Left lobe of liver (tissue), 2 donors: ENCODE measurements at regions not wholly inside any gene's neighbourhood (a gene's known extent, or its start where the extent isn't known, plus 50 kb on each side); places are given as distances from the start of the nearest gene placed in this dataset.

Experiments
- ATAC-seq: fragments of 200-7000 bp; cut with Tn5 transposase; one replicate; pipeline ENCODE4 v1.9.1; 2020; ENCODE audit warnings: mild to moderate bottlenecking, moderate library complexity
- DNase-seq: peaks from one replicate; pipeline ENCODE4 v3.0.0-alpha.2; 2020; ENCODE audit warnings: low spot score
- donor health status: DM: no; HTN: no; CAD: no; lungs with moderate emphysema.
- donor health status: DM: no; HTN: yes; CAD: no.

- no peak for DNase-seq
- no peak for ATAC-seq
Observed at GRCh38 chr1:163712321-163712720, 390.6 kb downstream of the NUF2 start.

GRCh38 chr1:163720294-163720693 is 398.5 kb downstream of the NUF2 start:
- DNase-seq (no peak), ATAC-seq (no peak)

- DNase-seq = no peak
Observed at GRCh38 chr1:163725551-163725950, 403.8 kb downstream of the NUF2 start.

GRCh38 chr1:163730411-163730821 is 408.7 kb downstream of the NUF2 start:
- DNase-seq (no peak), ATAC-seq (no peak)

More at GRCh38 chr1:163725551-163725950, 403.8 kb downstream of the NUF2 start:
- no peak for ATAC-seq

GRCh38 chr1:163737261-163737660 is 415.5 kb downstream of the NUF2 start:
- DNase-seq (no peak), ATAC-seq (no peak)

GRCh38 chr1:163744301-163744887 is 422.6 kb downstream of the NUF2 start:
- DNase-seq = no peak
- ATAC-seq = no peak

- DNase-seq (no peak), ATAC-seq (no peak)
Observed at GRCh38 chr1:163745204-163745603, 423.4 kb downstream of the NUF2 start.

- no peak for DNase-seq
- no peak for ATAC-seq
Observed at GRCh38 chr1:163747261-163747660, 425.5 kb downstream of the NUF2 start.

GRCh38 chr1:163747855-163748254 is 426.1 kb downstream of the NUF2 start:
- ATAC-seq = no peak
- no peak for DNase-seq

- ATAC-seq = no peak
- no peak for DNase-seq
Observed at GRCh38 chr1:163758977-163759670, 437.4 kb downstream of the NUF2 start.

- DNase-seq (no peak), ATAC-seq (no peak)
Observed at GRCh38 chr1:163761898-163762297, 440.1 kb downstream of the NUF2 start.

- DNase-seq = no peak
- no peak for ATAC-seq
Observed at GRCh38 chr1:163766257-163766918, 444.6 kb downstream of the NUF2 start.

- DNase-seq = no peak
- no peak for ATAC-seq
Observed at GRCh38 chr1:163768576-163768975, 446.8 kb downstream of the NUF2 start.

- DNase-seq (no peak), ATAC-seq (no peak)
Observed at GRCh38 chr1:163770265-163770664, 448.5 kb downstream of the NUF2 start.

- ATAC-seq = no peak
- DNase-seq = no peak
Observed at GRCh38 chr1:163771637-163772036, 449.9 kb downstream of the NUF2 start.

GRCh38 chr1:163772246-163772645 is 450.5 kb downstream of the NUF2 start:
- ATAC-seq (no peak), DNase-seq (no peak)

GRCh38 chr1:163773396-163773795 is 451.6 kb downstream of the NUF2 start:
- DNase-seq (no peak), ATAC-seq (no peak)

- ATAC-seq (no peak), DNase-seq (no peak)
Observed at GRCh38 chr1:163774401-163774945, 452.7 kb downstream of the NUF2 start.

- ATAC-seq (no peak), DNase-seq (no peak)
Observed at GRCh38 chr1:163774978-163775620, 453.3 kb downstream of the NUF2 start.

- no peak for DNase-seq
- no peak for ATAC-seq
Observed at GRCh38 chr1:163777205-163777604, 455.5 kb downstream of the NUF2 start.

- ATAC-seq (no peak), DNase-seq (no peak)
Observed at GRCh38 chr1:163781146-163781545, 459.4 kb downstream of the NUF2 start.
